SK-N-SH (cell line): ENCODE measurements at regions not wholly inside any gene's neighbourhood (a gene's known extent, or its start where the extent isn't known, plus 50 kb on each side); places are given as distances from the start of the nearest gene placed in this dataset.

Source experiments
- CTCF ChIA-PET: fragments of 300-600, 350-600 bp; formaldehyde crosslinking; extraction: SDS; loops from one replicate; lab custom pipeline; 2021; lab: Yijun Ruan, JAX
- POLR2A ChIA-PET: fragments of 350-600 bp; sonication (Branson Sonifier 250); formaldehyde crosslinking; extraction: SDS; loops from one replicate; lab custom pipeline; 2020; ENCODE audit warnings: antibody characterized with exemption, inconsistent platforms; lab: Yijun Ruan, JAX
- DNase-seq: peaks from one replicate; pipeline ENCODE4 v3.0.0; 2012
- H2AFZ ChIP-seq: fragments of 200-600 bp; sonication (generic); 2 replicates; pipeline ENCODE4 v1.8.1; 2016; ENCODE audit warnings: antibody characterized with exemption, mild to moderate bottlenecking, low read depth
- H3F3A ChIP-seq: fragments of 200-600 bp; sonication (generic); replicated peaks from 2 replicates; pipeline ENCODE3; 2016; ENCODE audit warnings: antibody characterized with exemption, mild to moderate bottlenecking; ENCODE audit not compliant: insufficient read depth
- H3K27ac ChIP-seq, 2 experiments: fragments of 200-500 bp in 1 of 2; fragments of 200-600 bp in 1 of 2; sonication (Bioruptor generic) in 1 of 2; sonication (generic), shearing (Covaris generic) in 1 of 2; 2 replicates each; pipeline versions ENCODE4 v1.5.1 to v1.6.1; 2014 to 2016; ENCODE audit warnings: low read depth in 2 of 2, inconsistent platforms in 1 of 2, low read length in 1 of 2, mild to moderate bottlenecking in 1 of 2, mixed read lengths in 1 of 2
- H3K27me3 ChIP-seq: fragments of 200-600 bp; sonication (generic), shearing (Covaris generic); 2 replicates; pipeline ENCODE4 v1.6.1; 2016; ENCODE audit warnings: mixed run types; ENCODE audit not compliant: insufficient read depth
- H3K36me3 ChIP-seq, 2 experiments: fragments of 200-500 bp in 1 of 2; fragments of 200-600 bp in 1 of 2; sonication (Bioruptor generic) in 1 of 2; sonication (generic) in 1 of 2; replicated peaks in 1 of 2; 2 replicates each; pipeline versions ENCODE3 to v1.5.1; 2014 to 2016; ENCODE audit warnings: low read length in 1 of 2, mild to moderate bottlenecking in 1 of 2; ENCODE audit not compliant: insufficient read depth in 2 of 2, control insufficient read depth in 1 of 2
- H3K4me1 ChIP-seq, 2 experiments: fragments of 200-500 bp in 1 of 2; fragments of 200-600 bp in 1 of 2; sonication (Bioruptor generic) in 1 of 2; sonication (generic), shearing (Covaris generic) in 1 of 2; 2 replicates each; pipeline versions ENCODE4 v1.5.1 to v1.6.1; 2014 to 2016; ENCODE audit warnings: low read depth in 1 of 2, low read length in 1 of 2, mixed run types in 1 of 2; ENCODE audit not compliant: insufficient read depth in 2 of 2, control insufficient read depth in 1 of 2
- H3K4me2 ChIP-seq: fragments of 200-600 bp; sonication (generic), shearing (Covaris generic); 2 replicates; pipeline ENCODE4 v1.6.1; 2017; ENCODE audit warnings: mixed run types
- H3K4me3 ChIP-seq, 2 experiments: fragments of 200-500 bp in 1 of 2; fragments of 200-600 bp in 1 of 2; sonication (Bioruptor generic) in 1 of 2; sonication (generic), shearing (Covaris generic) in 1 of 2; 2 replicates each; pipeline versions ENCODE4 v1.5.1 to v1.8.1; 2014 to 2016; ENCODE audit warnings: low read depth in 2 of 2, inconsistent platforms in 1 of 2, low read length in 1 of 2, mild to moderate bottlenecking in 1 of 2, mixed read lengths in 1 of 2, moderate library complexity in 1 of 2
- H3K79me2 ChIP-seq: fragments of 200-600 bp; sonication (generic); 2 replicates; pipeline ENCODE4 v1.8.1; 2017; ENCODE audit warnings: mild to moderate bottlenecking; ENCODE audit not compliant: insufficient read depth
- H3K9ac ChIP-seq: fragments of 200-600 bp; sonication (generic); 2 replicates; pipeline ENCODE4 v1.6.1; 2017; ENCODE audit warnings: mixed run types
- H3K9me2 ChIP-seq: fragments of 200-600 bp; sonication (generic); 2 replicates; pipeline ENCODE4 v1.6.1; 2017; ENCODE audit warnings: mixed run types
- H3K9me3 ChIP-seq: fragments of 200-600 bp; sonication (generic); 2 replicates; pipeline ENCODE4 v1.6.1; 2017; ENCODE audit warnings: mixed run types, mild to moderate bottlenecking, moderate library complexity
- H4K20me1 ChIP-seq: fragments of 200-600 bp; sonication (generic); 2 replicates; pipeline ENCODE4 v1.6.1; 2017; ENCODE audit warnings: mild to moderate bottlenecking, mixed run types; ENCODE audit not compliant: insufficient read depth
- CHD2 ChIP-seq: fragments of 150-350 bp; IDR thresholded peaks from 2 replicates; pipeline ENCODE4 v1.6.1; 2018; ENCODE audit warnings: low read length; ENCODE audit not compliant: partially characterized antibody
- ELF1 ChIP-seq: IDR thresholded peaks from 2 replicates; pipeline ENCODE4 v1.4.0; 2012
- EP300 ChIP-seq, 2 experiments: IDR thresholded peaks; 2 replicates each; pipeline versions ENCODE4 v1.4.0 to v1.6.1; 2012; ENCODE audit warnings: borderline replicate concordance in 1 of 2, low read depth in 1 of 2, low read length in 1 of 2
- FOSL2 ChIP-seq: IDR thresholded peaks from 2 replicates; pipeline ENCODE4 v1.4.0; 2012; ENCODE audit warnings: low read depth, mild to moderate bottlenecking, moderate library complexity, borderline replicate concordance
- FOXJ3 ChIP-seq: sonication (generic); formaldehyde crosslinking; IDR thresholded peaks from 2 replicates; pipeline ENCODE4 v1.5.1; 2020; ENCODE audit warnings: mild to moderate bottlenecking, missing genetic modification reagents
- GABPA ChIP-seq: IDR thresholded peaks from 2 replicates; pipeline ENCODE4 v1.4.0; 2012; ENCODE audit warnings: low read depth, mild to moderate bottlenecking
- GATA2 ChIP-seq: sonication (generic); formaldehyde crosslinking; IDR thresholded peaks from 2 replicates; pipeline ENCODE4 v1.5.0; 2020; ENCODE audit warnings: mild to moderate bottlenecking, missing genetic modification reagents
- MXI1 ChIP-seq: IDR thresholded peaks from 2 replicates; pipeline ENCODE4 v1.6.1; 2012; ENCODE audit warnings: mild to moderate bottlenecking, low read depth, low read length, improper control_type of control experiment
- NFIC ChIP-seq: IDR thresholded peaks from 2 replicates; pipeline ENCODE4 v1.4.0; 2012; ENCODE audit warnings: borderline replicate concordance
- NRF1 ChIP-seq: IDR thresholded peaks from 2 replicates; pipeline ENCODE4 v1.6.1; 2012; ENCODE audit warnings: low read depth, mild to moderate bottlenecking, low read length
- POLR2AphosphoS5 ChIP-seq: IDR thresholded peaks from 2 replicates; pipeline ENCODE4 v1.6.1; 2012; ENCODE audit warnings: low read depth, low read length
- RAD21 ChIP-seq: IDR thresholded peaks from 2 replicates; pipeline ENCODE4 v1.6.1; 2012; ENCODE audit warnings: mild to moderate bottlenecking, low read length
- RCOR1 ChIP-seq: fragments of 150-350 bp; IDR thresholded peaks from 2 replicates; pipeline ENCODE4 v1.6.1; 2017; ENCODE audit warnings: antibody characterized with exemption, low read length
- REST ChIP-seq: IDR thresholded peaks from 2 replicates; pipeline ENCODE4 v1.6.1; 2012; ENCODE audit warnings: mild to moderate bottlenecking, low read depth, low read length, moderate library complexity
- RXRA ChIP-seq: IDR thresholded peaks from 2 replicates; pipeline ENCODE4 v1.4.0; 2012; ENCODE audit warnings: low read depth, mild to moderate bottlenecking, borderline replicate concordance
- TAF1 ChIP-seq: IDR thresholded peaks from 2 replicates; pipeline ENCODE4 v1.6.1; 2012; ENCODE audit warnings: low read depth, mild to moderate bottlenecking, low read length, moderate library complexity, borderline replicate concordance
- TCF12 ChIP-seq: IDR thresholded peaks from 2 replicates; pipeline ENCODE4 v1.4.0; 2012
- ZBTB33 ChIP-seq: IDR thresholded peaks from 2 replicates; pipeline ENCODE4 v1.4.0; 2012; ENCODE audit warnings: low read depth, borderline replicate concordance
- WGBS: methylation state at CpG from one replicate; pipeline ENCODE4 v1.1.6; 2017; ENCODE audit warnings: low lambda C conversion rate; 5-methylcytosine and 5-hydroxymethylcytosine counted together
- TF ChIP-seq, protein P1 (sequence below): IDR thresholded peaks from 2 replicates; pipeline ENCODE4; 2012

- Histone ChIP-seq H3K9me3 (no peaks in the 10 kb centered on the region), H3F3A (no peaks in the 10 kb centered on the region), H3K4me1 (peaks cover 0 to 2% of the 10 kb centered on the region in 2 experiments; a peak in 2 of 4 replicates), H3K9ac (no peak overlapping the region), H2AFZ (no peak overlapping the region), H3K4me3 (no peak overlapping the region), H3K27ac (no peak overlapping the region), H3K79me2 (no peaks in the 10 kb centered on the region), H3K4me2 (no peak overlapping the region), H3K9me2 (no peaks in the 10 kb centered on the region), H4K20me1 (no peaks in the 10 kb centered on the region), H3K27me3 (no peaks in the 10 kb centered on the region), H3K36me3 (no peaks in the 10 kb centered on the region)
- DNase-seq = no peak
- TF ChIP-seq GABPA (no peak), NRF1 (no peak), TAF1 (no peak), FOXJ3 (no peak)
- ChIA-PET POLR2A (no interaction called here), CTCF (no interaction called here)
- WGBS = 18% methylated on average over 1 of the region's 1 CpG
Measured at GRCh38 chr2:122357998-122358397, 602.5 kb downstream of the TSN start.

DNA sequence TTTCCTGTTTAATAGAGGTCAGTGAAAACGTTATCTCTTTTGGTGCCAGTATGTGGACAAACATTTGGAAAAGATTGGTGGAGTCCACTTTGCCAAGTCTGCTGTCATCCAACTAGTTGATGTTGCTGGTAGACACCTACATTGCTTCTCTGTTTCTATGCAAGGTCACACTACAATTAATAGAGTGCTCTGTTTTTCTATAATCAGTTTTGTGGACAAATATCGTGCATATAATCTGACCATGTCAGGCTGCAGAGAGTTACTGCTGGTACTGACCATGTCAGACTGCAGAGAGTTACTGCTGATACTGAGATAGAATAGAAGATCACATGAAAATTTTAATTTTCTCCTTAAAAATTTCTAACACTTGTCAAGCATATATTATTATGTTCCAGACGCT, 603.3 kb downstream of the TSN start:
- no peak overlapping the region for H3K9ac ChIP-seq
- peaks cover 0 to 3% of the 10 kb centered on the region in 2 experiments; a peak in 2 of 4 replicates for H3K4me1 ChIP-seq
- POLR2A ChIA-PET = no interaction called here
- no peak overlapping the region for H3K4me2 ChIP-seq
- H3F3A ChIP-seq = no peaks in the 10 kb centered on the region
- peak; percentile 49 for DNase-seq
- TF ChIP-seq CHD2 = peak; percentile 61
- TF ChIP-seq ELF1 = no peak
- no peak for TF ChIP-seq FOSL2
- no peak for TF ChIP-seq REST
- TF ChIP-seq FOXJ3 = no peak
- no peak for TF ChIP-seq NFIC
- TF ChIP-seq RAD21 = peak; percentile 28; the same call in 1 of the 2 replicates
- TF ChIP-seq NRF1 = no peak
- TF ChIP-seq, protein P1, sequence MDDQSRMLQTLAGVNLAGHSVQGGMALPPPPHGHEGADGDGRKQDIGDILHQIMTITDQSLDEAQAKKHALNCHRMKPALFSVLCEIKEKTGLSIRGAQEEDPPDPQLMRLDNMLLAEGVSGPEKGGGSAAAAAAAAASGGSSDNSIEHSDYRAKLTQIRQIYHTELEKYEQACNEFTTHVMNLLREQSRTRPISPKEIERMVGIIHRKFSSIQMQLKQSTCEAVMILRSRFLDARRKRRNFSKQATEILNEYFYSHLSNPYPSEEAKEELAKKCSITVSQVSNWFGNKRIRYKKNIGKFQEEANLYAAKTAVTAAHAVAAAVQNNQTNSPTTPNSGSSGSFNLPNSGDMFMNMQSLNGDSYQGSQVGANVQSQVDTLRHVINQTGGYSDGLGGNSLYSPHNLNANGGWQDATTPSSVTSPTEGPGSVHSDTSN = no peak
- TF ChIP-seq POLR2AphosphoS5 = no peak
- no peak for TF ChIP-seq TCF12
- TF ChIP-seq MXI1 = peak; percentile 32; the same call in 1 of the 2 replicates
- TF ChIP-seq RXRA = no peak
- TF ChIP-seq EP300 (IDR thresholded peaks at IDR 0.05; ENCODE audit: borderline replicate concordance in 1 of 2, low read depth in 1 of 2, low read length in 1 of 2) = peak in 1 of 2 experiments; percentile 84; a peak in 2 of 4 replicates
- TF ChIP-seq GATA2 (CRISPR knock-in tag) = peak; percentile 87
- TF ChIP-seq RCOR1 = peak; percentile 87
- TF ChIP-seq ZBTB33 = no peak
- no peaks in the 10 kb centered on the region for H3K9me2 ChIP-seq
- CTCF ChIA-PET = interaction anchor here (0.6 kb wide), 1 partner anchor 512 kb away, joined by 3 read pairs; no protein-coding TSS in a partner anchor
- H3K27ac ChIP-seq = peak overlapping the region in 1 of 2 experiments; percentile 34; a peak in 1 of 4 replicates
- H4K20me1 ChIP-seq = no peaks in the 10 kb centered on the region
- H3K9me3 ChIP-seq = no peaks in the 10 kb centered on the region
- no peak overlapping the region for H2AFZ ChIP-seq
- H3K79me2 ChIP-seq = no peaks in the 10 kb centered on the region
- H3K27me3 ChIP-seq = no peaks in the 10 kb centered on the region
- 6% methylated on average over 3 of the region's 3 CpGs for WGBS
- no peak overlapping the region for H3K4me3 ChIP-seq
- H3K36me3 ChIP-seq = no peaks in the 10 kb centered on the region
